HG03135 (cell line): ENCODE measurements at regions not wholly inside any gene's neighbourhood (a gene's known extent, or its start where the extent isn't known, plus 50 kb on each side); places are given as distances from the start of the nearest gene placed in this dataset.

ENCODE experiments used
- ATAC-seq: cut with Tn5 transposase; IDR thresholded peaks from one replicate; pipeline ENCODE4 v1.9.1; 2021; ENCODE audit warnings: mild to moderate bottlenecking, moderate library complexity; ENCODE audit not compliant: unreplicated experiment

GRCh38 chr4:116872941-116873340 is 212.4 kb downstream of the TRAM1L1 start:
- ATAC-seq: no peak

DNA sequence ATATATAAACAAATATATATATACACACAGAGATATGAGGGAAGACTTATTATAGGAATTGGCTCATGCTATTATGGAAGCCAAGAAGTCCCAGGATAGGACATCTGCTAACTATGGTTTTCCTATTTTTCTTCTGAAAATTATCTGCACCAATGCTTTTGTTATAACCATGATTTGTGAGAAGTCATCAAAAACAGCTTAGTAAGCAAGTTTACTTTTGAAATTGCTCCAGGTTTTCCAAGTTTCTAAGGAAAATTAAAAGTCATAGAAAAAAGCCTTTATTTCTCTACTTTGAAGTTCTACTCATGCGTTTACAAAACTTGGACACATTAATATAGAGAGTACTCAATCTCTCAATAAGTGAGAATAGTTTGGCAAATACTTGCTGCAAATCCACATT is 213.1 kb downstream of the TRAM1L1 start:
- no peak for ATAC-seq

DNA sequence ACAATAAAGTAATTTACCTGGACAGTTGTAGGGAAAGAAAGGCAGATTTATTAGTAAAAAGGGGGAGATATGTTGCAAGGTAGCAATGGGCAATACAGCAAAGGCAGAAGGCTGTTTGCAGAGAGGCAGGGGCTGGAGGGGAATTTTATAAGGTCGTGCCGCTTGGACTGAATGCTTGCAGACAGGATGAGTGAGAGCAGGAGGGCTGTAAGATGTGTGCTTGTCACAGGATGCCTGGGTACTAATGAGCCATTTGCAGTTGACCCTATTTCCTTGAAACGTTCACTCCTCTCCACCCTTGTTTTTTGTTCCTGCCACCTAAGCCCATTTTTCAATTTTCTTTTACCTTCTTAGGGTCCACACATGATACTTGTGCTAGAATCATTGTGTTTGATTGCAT is 214.7 kb downstream of the TRAM1L1 start:
- no peak for ATAC-seq

GRCh38 chr4:116866106-116866505 is 219.3 kb downstream of the TRAM1L1 start:
- no peak for ATAC-seq

- ATAC-seq: no peak
Observed at GRCh38 chr4:116862592-116862991, 222.8 kb downstream of the TRAM1L1 start.

DNA sequence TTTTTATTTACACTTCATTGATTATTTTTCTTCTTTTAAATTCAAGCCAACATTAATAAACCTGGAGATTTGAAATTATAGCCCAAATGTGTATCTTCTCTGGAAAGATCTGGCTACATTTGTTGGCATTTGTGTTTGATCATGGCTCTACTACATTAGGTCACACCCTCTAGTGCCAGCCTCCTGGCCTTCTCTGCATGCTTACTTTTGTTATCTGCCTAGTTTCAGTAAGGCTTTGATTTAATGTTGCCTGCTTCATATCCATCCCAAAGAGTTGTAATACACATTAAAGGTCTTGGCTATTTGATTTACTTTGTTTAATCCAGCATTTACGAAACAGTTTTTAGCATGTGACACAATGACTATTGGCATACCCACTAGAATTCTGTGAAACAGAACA is 224.5 kb downstream of the TRAM1L1 start:
- no peak for ATAC-seq

DNA sequence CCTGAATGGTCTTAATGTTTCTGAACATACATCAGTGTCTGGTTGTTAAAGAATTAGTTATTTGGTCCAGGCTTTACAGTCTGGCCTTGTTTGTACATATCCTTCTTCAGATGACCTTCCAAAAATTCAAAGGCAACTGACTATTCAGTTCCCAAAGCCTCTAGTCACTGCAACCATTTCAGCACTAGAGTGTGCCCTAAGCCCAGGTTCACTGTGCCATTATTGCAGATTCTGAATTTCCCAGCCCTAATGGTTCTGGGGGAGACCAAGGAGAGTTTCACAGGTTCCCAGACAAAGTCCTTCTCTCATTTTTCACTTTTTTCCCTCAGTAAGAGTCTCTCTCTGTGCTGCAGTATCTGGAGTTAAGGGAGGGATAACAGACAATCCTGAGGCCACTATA is 235.8 kb downstream of the TRAM1L1 start:
- no peak for ATAC-seq

DNA sequence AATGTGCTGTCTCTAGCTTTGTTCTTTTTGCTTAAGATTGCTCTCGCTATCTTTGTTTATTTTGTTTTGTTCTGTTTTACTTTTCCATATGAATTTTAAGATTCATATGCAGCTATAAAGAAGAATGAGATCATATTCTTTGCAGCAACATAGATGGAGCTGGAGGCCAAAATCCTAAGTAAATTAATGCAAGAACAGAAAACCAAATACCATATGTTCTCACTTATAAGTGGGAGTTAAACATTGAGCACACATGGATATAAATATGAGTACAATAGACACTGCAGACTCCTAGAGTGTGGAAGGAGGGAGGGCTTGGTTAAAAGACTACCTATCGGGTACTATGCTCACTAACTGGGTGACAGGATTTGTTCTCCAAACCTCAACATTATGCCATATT is 237.8 kb downstream of the TRAM1L1 start:
- ATAC-seq: no peak

DNA sequence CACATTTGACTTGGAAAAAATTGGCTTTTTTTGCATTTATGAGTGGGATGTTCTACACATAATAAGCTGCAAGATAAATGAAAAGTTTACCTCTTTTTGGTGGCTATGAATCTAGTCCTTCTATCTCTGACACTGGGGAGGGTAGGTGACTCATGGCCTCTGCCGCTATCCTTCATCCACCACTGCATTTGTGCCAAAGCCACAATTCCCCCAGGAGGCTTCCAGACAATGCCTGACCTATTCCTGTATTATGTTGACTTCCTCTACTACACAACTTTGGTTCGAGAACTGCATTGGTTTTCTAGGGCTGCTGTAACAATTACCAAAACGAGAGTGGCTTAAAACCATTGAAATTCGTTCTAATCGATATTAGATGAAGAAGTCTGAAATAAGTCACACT is 245.6 kb downstream of the TRAM1L1 start:
- no peak for ATAC-seq

- ATAC-seq: no peak
Observed at GRCh38 chr4:116838609-116839008, 246.8 kb downstream of the TRAM1L1 start.

DNA sequence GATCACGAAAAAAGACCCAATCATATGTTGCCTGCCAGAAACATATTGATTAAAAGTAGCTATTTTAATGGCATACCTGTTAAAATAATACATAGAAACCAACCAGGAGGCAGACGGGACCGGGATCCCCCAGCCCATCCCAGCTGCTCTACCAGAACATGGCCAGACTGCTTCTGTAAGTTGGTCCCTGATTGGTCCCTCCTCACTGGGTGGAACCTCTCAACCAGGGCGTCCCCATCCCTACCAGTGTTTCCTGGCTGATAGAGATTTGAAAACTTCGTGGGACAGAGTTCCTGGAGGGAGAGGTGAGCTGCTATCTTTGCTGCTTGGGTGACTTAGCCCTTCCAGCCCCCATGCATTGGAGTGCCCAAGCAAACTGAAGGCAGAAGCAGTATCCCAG is 256.2 kb downstream of the TRAM1L1 start:
- ATAC-seq: no peak

DNA sequence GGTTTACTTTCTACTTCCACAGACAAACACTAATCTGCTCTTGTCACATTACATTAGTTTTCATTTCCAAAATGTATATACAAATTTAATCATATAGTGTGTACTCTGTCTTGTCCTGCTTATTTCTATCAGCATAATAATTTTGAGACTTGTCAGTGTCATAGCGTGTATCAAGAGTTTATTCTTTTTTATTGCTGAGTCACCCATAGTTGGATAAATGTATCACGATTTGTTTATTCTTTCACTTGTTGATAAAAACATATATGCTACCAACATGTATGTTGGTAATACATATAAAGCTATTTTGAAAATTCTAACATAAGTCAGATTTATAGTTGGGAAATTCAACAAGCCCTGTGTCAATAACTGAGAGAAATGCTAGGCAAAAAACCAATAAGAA is 261.2 kb downstream of the TRAM1L1 start:
- ATAC-seq: no peak

GRCh38 chr4:116811730-116812129 is 273.6 kb downstream of the TRAM1L1 start:
- no peak for ATAC-seq

DNA sequence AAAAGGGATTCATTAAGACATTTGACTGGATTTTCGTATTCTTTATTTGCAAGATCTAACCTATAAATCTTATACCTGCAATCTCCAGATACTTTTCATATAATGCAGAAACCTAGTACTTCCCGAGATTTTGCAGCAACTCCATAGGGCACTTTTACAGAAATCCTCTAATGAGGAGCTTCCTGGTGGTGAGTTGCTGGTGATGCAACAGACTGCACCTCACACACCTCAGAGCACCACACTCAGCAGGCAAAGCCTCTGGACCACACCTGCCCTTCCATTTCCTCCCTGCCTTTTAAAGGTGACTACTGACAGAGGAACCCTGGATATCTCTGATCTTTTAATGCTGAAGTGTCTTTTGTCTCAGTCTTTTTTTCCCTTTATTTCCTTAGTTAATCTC is 289.4 kb downstream of the TRAM1L1 start:
- no peak for ATAC-seq

DNA sequence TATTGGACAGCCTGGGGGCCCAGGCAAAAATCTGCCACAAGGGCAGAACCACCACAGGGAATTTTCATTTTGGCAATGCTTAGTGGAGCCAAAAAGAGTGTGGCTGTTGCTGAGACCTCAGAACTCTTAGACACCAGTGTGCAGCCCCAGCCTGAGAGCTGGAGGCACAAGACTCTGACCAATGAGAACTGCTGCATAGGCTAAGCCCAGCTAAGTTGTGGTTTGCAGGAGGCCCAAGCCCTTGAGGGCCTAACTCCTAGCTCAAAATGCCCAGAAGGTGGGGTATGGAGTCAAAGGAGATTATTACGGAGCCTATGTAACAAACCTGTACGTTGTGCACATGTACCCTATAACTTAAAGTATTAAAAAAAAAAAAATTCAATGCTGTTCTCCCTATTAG is 296.7 kb downstream of the TRAM1L1 start:
- ATAC-seq: no peak

DNA sequence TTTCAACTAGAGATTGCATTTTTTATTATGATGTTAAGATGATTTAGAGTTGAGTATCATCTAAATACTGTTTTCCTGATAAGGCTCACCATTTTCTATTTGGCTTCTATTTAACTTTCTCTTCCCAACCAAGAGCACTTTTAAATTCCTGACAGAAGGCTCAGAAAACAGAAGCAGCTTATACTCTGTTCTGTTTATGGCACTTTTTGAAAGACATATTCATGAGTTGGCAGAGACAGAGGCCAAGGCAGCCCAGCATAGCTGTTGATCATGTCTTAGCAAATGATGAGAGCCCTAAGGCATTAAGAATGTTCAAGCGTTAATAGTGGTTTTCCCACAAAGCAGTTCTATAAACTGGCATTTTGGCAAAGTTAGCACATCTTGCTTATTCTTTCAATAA is 330.3 kb downstream of the TRAM1L1 start:
- ATAC-seq: no peak

GRCh38 chr4:116752027-116752426 is 333.3 kb downstream of the TRAM1L1 start:
- ATAC-seq: no peak

- no peak for ATAC-seq
Observed at GRCh38 chr4:116736756-116737155, 348.6 kb downstream of the TRAM1L1 start.

- no peak for ATAC-seq
Observed at GRCh38 chr4:116734178-116734577, 351.2 kb downstream of the TRAM1L1 start.

DNA sequence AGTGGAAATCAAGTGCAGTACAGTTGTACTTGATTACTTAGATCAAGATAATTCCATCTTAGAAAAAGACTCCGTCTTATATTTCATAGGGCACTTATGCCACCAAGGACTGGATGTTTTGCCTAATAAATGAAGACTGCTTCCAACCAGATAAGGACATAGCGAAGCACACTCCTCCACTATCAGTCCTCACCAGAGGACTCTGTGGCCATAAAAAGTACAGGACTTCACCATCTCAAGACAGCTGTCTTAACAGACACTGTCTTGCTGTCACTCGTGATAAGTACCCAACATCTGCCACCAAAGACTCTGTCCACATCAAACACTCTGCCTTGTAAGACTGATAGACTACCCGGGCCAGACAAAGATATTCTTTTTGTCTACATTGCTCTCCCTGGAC is 352.0 kb downstream of the TRAM1L1 start:
- ATAC-seq: no peak

- ATAC-seq: no peak
Observed at GRCh38 chr4:116726523-116726922, 358.9 kb downstream of the TRAM1L1 start.

DNA sequence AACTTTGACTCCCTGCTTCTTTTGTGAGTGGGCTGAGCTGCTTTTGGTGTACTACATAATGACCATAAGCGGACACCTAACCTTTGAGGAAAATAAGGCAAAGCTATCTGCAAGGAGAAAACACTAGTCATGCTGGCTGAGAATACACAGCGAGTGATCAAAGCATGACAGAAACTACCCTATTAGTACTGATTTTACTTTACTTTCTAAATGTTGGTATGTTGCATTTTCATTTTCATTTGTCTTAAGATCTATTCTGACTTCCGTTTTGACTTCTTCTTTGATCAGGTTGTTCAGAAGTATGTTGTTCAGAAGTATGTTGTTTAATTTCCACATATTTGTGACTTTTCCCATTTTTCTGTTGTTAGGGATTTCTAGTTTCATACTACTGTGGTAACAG is 361.1 kb downstream of the TRAM1L1 start:
- ATAC-seq: peak; percentile 80

DNA sequence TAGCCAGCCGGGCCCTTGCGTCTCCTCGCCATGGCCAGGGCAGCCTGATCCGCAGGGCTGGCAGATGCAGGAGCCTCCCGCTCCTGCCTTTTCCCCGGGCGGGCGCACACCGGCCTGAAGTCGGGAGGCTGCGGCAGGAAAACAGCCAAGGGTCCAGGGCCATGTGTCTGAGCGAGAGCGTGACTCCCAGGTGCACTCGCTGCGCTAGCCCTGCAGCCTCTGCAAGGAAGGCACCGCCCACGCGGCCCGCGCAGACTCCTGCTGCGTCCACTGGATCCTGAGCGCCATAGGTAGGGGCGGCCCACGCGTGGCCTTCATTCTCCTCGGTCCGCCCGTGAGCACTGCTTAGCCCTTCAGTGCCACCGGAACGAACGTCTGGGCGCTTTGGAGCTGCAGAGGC is 379.9 kb downstream of the TRAM1L1 start:
- no peak for ATAC-seq

DNA sequence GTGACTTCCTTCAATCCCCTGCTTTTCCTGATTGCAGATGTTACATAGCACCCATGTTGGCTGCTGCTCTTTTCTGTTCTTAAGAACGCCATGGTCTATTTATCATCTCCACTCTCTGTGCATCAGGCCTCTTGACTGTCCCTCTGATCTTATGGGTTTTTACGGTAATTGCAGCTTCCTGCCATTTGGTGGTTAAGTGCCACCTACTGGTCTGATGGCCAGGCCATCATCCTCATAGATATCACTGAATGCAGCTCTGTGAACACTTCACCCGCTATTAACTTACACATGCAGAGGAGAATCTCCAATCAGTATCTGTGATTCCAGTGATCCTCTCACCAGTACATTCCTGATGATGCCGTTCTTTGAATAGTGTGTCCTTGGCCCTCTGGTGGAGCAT is 382.4 kb downstream of the TRAM1L1 start:
- no peak for ATAC-seq
